ENCODE measurements at regions not wholly inside any gene's neighbourhood (a gene's known extent, or its start where the extent isn't known, plus 50 kb on each side); places are given as distances from the start of the nearest gene placed in this dataset.

DNA sequence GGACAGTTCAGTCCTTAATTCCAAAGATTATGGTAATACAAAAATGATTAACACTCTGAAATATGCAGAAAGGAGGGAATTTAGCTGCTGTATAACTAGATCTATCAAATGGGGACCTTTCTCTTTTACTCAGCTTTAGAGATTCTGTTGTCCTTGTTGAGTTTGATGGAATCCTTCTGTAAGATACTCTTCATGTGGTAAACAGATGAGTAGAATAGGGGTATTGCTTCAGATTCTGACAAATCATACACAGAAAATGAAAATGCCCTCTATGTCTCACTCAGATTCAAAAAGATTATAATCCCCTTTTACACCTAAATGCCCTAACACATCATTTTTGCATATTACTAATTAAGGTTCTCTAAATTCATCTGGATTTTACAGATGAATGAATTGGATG lies 50.7 kb downstream of the ARHGAP35 start:
- TF ChIP-seq TAF1 (IDR thresholded peaks at IDR 0.05; ENCODE audit: borderline replicate concordance, insufficient read depth, low read length) (no peak), SIN3A (IDR thresholded peaks at IDR 0.05; ENCODE audit: borderline replicate concordance, insufficient read depth, low read length) (no peak), POLR2AphosphoS5 (IDR thresholded peaks at IDR 0.05; ENCODE audit: low read depth, low read length) (no peak), FOXP2 (optimal IDR thresholded peaks at IDR 0.05; ENCODE audit: borderline replicate concordance, extremely low read depth, extremely low read length, insufficient read depth) (no peak)
- TF ChIP-seq, protein P1, sequence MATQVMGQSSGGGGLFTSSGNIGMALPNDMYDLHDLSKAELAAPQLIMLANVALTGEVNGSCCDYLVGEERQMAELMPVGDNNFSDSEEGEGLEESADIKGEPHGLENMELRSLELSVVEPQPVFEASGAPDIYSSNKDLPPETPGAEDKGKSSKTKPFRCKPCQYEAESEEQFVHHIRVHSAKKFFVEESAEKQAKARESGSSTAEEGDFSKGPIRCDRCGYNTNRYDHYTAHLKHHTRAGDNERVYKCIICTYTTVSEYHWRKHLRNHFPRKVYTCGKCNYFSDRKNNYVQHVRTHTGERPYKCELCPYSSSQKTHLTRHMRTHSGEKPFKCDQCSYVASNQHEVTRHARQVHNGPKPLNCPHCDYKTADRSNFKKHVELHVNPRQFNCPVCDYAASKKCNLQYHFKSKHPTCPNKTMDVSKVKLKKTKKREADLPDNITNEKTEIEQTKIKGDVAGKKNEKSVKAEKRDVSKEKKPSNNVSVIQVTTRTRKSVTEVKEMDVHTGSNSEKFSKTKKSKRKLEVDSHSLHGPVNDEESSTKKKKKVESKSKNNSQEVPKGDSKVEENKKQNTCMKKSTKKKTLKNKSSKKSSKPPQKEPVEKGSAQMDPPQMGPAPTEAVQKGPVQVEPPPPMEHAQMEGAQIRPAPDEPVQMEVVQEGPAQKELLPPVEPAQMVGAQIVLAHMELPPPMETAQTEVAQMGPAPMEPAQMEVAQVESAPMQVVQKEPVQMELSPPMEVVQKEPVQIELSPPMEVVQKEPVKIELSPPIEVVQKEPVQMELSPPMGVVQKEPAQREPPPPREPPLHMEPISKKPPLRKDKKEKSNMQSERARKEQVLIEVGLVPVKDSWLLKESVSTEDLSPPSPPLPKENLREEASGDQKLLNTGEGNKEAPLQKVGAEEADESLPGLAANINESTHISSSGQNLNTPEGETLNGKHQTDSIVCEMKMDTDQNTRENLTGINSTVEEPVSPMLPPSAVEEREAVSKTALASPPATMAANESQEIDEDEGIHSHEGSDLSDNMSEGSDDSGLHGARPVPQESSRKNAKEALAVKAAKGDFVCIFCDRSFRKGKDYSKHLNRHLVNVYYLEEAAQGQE (IDR thresholded peaks at IDR 0.05; ENCODE audit: insufficient read depth in 1 of 2, low read depth in 2 of 2, low read length in 2 of 2): no peak

GRCh38 chr19:46913198-46913851 lies 52.5 kb downstream of the ARHGAP35 start:
- TF ChIP-seq, protein P1 (IDR thresholded peaks at IDR 0.05; ENCODE audit: insufficient read depth in 1 of 2, low read depth in 2 of 2, low read length in 2 of 2): no peak
- TF ChIP-seq TAF1 (IDR thresholded peaks at IDR 0.05; ENCODE audit: borderline replicate concordance, insufficient read depth, low read length) (no peak), SIN3A (IDR thresholded peaks at IDR 0.05; ENCODE audit: borderline replicate concordance, insufficient read depth, low read length) (no peak), FOXP2 (optimal IDR thresholded peaks at IDR 0.05; ENCODE audit: borderline replicate concordance, extremely low read depth, extremely low read length, insufficient read depth) (no peak), POLR2AphosphoS5 (IDR thresholded peaks at IDR 0.05; ENCODE audit: low read depth, low read length) (no peak)

GRCh38 chr19:46913852-46914430 lies 53.1 kb downstream of the ARHGAP35 start:
- TF ChIP-seq POLR2AphosphoS5 (IDR thresholded peaks at IDR 0.05; ENCODE audit: low read depth, low read length): no peak

DNA sequence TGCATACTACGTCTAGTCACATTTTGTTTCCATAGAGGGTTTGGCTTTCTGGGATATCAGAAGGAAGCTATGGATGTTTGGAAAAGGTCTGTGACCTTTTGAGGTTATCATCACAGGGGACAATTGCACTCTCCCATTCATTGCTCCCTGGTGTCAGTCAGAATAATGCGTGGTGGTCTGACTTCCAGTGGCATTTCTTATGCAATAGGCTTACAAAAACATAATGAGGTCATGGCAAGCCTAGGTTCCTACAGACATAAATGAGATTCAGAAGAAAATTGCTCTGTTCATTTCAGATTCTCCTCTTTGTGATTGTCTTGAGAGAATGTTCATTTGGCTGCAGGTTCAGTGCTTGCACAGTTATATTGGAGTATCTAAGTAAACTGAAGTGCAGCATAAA lies 54.6 kb downstream of the ARHGAP35 start:
- TF ChIP-seq FOXP2 (optimal IDR thresholded peaks at IDR 0.05; ENCODE audit: borderline replicate concordance, extremely low read depth, extremely low read length, insufficient read depth) (no peak), POLR2AphosphoS5 (IDR thresholded peaks at IDR 0.05; ENCODE audit: low read depth, low read length) (no peak), SIN3A (IDR thresholded peaks at IDR 0.05; ENCODE audit: borderline replicate concordance, insufficient read depth, low read length) (no peak), TAF1 (IDR thresholded peaks at IDR 0.05; ENCODE audit: borderline replicate concordance, insufficient read depth, low read length) (no peak)
- TF ChIP-seq, protein P1 (IDR thresholded peaks at IDR 0.05; ENCODE audit: insufficient read depth in 1 of 2, low read depth in 2 of 2, low read length in 2 of 2): no peak

- TF ChIP-seq POLR2AphosphoS5 (IDR thresholded peaks at IDR 0.05; ENCODE audit: low read depth, low read length) (no peak), FOXP2 (optimal IDR thresholded peaks at IDR 0.05; ENCODE audit: borderline replicate concordance, extremely low read depth, extremely low read length, insufficient read depth) (no peak), SIN3A (IDR thresholded peaks at IDR 0.05; ENCODE audit: borderline replicate concordance, insufficient read depth, low read length) (no peak), TAF1 (IDR thresholded peaks at IDR 0.05; ENCODE audit: borderline replicate concordance, insufficient read depth, low read length) (no peak)
- TF ChIP-seq, protein P1 (IDR thresholded peaks at IDR 0.05; ENCODE audit: insufficient read depth in 1 of 2, low read depth in 2 of 2, low read length in 2 of 2): no peak
Measured at GRCh38 chr19:46917002-46917401, 56.2 kb downstream of the ARHGAP35 start.
